ENCODE measurements at regions not wholly inside any gene's neighbourhood (a gene's known extent, or its start where the extent isn't known, plus 50 kb on each side); places are given as distances from the start of the nearest gene placed in this dataset.

DNA sequence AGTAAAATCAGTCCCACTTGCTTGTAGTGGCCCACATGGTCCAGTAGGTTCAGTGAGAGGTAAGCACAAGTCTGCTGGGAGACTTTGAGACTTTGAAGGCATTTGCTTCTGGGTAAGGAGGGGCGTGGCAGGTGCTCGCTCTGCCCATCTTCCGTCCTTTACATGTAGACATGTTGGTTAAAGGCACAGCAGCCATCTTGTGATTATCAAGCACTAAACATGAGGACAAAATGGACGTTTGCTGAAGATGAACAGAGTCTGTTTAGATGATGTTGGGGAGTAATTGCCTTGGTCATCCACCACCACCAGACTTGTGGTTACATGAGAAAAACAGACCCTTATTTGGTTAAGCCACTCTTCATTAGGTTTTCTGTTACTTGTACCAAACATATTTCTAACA is 252.8 kb upstream of the PARD3B start:
- TF ChIP-seq, protein P1, sequence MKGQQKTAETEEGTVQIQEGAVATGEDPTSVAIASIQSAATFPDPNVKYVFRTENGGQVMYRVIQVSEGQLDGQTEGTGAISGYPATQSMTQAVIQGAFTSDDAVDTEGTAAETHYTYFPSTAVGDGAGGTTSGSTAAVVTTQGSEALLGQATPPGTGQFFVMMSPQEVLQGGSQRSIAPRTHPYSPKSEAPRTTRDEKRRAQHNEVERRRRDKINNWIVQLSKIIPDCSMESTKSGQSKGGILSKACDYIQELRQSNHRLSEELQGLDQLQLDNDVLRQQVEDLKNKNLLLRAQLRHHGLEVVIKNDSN (CRISPR knock-in tag; IDR thresholded peaks at IDR 0.05), result no peak
- TF ChIP-seq ETV6 (CRISPR knock-in tag; IDR thresholded peaks at IDR 0.05), result no peak
- TF ChIP-seq, protein P2, sequence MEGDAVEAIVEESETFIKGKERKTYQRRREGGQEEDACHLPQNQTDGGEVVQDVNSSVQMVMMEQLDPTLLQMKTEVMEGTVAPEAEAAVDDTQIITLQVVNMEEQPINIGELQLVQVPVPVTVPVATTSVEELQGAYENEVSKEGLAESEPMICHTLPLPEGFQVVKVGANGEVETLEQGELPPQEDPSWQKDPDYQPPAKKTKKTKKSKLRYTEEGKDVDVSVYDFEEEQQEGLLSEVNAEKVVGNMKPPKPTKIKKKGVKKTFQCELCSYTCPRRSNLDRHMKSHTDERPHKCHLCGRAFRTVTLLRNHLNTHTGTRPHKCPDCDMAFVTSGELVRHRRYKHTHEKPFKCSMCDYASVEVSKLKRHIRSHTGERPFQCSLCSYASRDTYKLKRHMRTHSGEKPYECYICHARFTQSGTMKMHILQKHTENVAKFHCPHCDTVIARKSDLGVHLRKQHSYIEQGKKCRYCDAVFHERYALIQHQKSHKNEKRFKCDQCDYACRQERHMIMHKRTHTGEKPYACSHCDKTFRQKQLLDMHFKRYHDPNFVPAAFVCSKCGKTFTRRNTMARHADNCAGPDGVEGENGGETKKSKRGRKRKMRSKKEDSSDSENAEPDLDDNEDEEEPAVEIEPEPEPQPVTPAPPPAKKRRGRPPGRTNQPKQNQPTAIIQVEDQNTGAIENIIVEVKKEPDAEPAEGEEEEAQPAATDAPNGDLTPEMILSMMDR (IDR thresholded peaks at IDR 0.05), result no peak
- no peak for TF ChIP-seq FOXJ3 (CRISPR knock-in tag; IDR thresholded peaks at IDR 0.05; ENCODE audit: borderline replicate concordance)
- no peak for TF ChIP-seq NR2C2 (CRISPR knock-in tag; IDR thresholded peaks at IDR 0.05)
- TF ChIP-seq, protein P3, sequence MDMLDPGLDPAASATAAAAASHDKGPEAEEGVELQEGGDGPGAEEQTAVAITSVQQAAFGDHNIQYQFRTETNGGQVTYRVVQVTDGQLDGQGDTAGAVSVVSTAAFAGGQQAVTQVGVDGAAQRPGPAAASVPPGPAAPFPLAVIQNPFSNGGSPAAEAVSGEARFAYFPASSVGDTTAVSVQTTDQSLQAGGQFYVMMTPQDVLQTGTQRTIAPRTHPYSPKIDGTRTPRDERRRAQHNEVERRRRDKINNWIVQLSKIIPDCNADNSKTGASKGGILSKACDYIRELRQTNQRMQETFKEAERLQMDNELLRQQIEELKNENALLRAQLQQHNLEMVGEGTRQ (CRISPR knock-in tag; IDR thresholded peaks at IDR 0.05), result no peak
- no peak for TF ChIP-seq ZNF416 (CRISPR knock-in tag; IDR thresholded peaks at IDR 0.05)
- no peak for TF ChIP-seq MXD4 (CRISPR knock-in tag; IDR thresholded peaks at IDR 0.05; ENCODE audit: borderline replicate concordance)
- TF ChIP-seq, protein P4, sequence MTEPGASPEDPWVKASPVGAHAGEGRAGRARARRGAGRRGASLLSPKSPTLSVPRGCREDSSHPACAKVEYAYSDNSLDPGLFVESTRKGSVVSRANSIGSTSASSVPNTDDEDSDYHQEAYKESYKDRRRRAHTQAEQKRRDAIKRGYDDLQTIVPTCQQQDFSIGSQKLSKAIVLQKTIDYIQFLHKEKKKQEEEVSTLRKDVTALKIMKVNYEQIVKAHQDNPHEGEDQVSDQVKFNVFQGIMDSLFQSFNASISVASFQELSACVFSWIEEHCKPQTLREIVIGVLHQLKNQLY (CRISPR knock-in tag; IDR thresholded peaks at IDR 0.05), result no peak
- no peak for TF ChIP-seq ZNF121 (CRISPR knock-in tag; IDR thresholded peaks at IDR 0.05)
